ENCODE measurements at regions not wholly inside any gene's neighbourhood (a gene's known extent, or its start where the extent isn't known, plus 50 kb on each side); places are given as distances from the start of the nearest gene placed in this dataset.

- no peak for TF ChIP-seq ZBTB1 (CRISPR knock-in tag; IDR thresholded peaks at IDR 0.05; ENCODE audit: borderline replicate concordance, low read depth)
- no peak for TF ChIP-seq MTA2 (IDR thresholded peaks at IDR 0.05; ENCODE audit: low read depth)
- TF ChIP-seq ZNF668 (CRISPR knock-in tag; IDR thresholded peaks at IDR 0.05) = no peak
- TF ChIP-seq ZNF584 (CRISPR knock-in tag; IDR thresholded peaks at IDR 0.05; ENCODE audit: low read depth) = no peak
Measured at GRCh38 chr11:15636521-15637089, 521.9 kb downstream of the INSC start (continued).

GRCh38 chr11:15638386-15638787 lies 523.7 kb downstream of the INSC start:
- POLR2A ChIA-PET = no interaction called here
- intact Hi-C loops (cut with micrococcal nuclease) = no loop called here
- no peak for TF ChIP-seq SIN3A (IDR thresholded peaks at IDR 0.05; ENCODE audit: borderline replicate concordance in 2 of 2, control insufficient read depth in 1 of 2, low read depth in 2 of 2, low read length in 2 of 2)
- TF ChIP-seq ZNF507 (tag; conservative IDR thresholded peaks at IDR 0.05) = no peak
- TF ChIP-seq ZBTB40 (IDR thresholded peaks at IDR 0.05) = no peak
- no peak for TF ChIP-seq ZBTB40 (CRISPR knock-in tag; IDR thresholded peaks at IDR 0.05)
- no peak for TF ChIP-seq ZBTB17 (CRISPR knock-in tag; IDR thresholded peaks at IDR 0.05)
- TF ChIP-seq MLLT1 (IDR thresholded peaks at IDR 0.05) = no peak
- no peak for TF ChIP-seq ZNF384 (IDR thresholded peaks at IDR 0.05; ENCODE audit: low read depth, low read length)
- no peak for TF ChIP-seq ZNF830 (CRISPR knock-in tag; IDR thresholded peaks at IDR 0.05)

More at GRCh38 chr11:15638386-15638787, 523.7 kb downstream of the INSC start:
- in situ Hi-C loops (cut with MboI) = no loop called here
- Histone ChIP-seq H3K9me3 (replicated peaks; ENCODE audit: control insufficient read depth, insufficient read depth, low read depth, low read length) (no peaks in the 10 kb centered on the region), H3K27me3 (ENCODE audit: control insufficient read depth in 2 of 2, insufficient read depth in 2 of 2, low read length in 2 of 2) (peaks cover 2 to 8% of the 10 kb centered on the region in 2 experiments; a peak in 3 of 5 replicates), H3K4me2 (ENCODE audit: insufficient read depth, low read length) (no peak overlapping the region), H3K79me2 (ENCODE audit: control insufficient read depth, insufficient read depth, low read length) (no peaks in the 10 kb centered on the region), H3K9ac (ENCODE audit: insufficient read depth in 1 of 2, low read depth in 2 of 2, low read length in 2 of 2) (no peak overlapping the region), H2AFZ (ENCODE audit: low read depth, low read length) (no peak overlapping the region), H4K20me1 (replicated peaks; ENCODE audit: control insufficient read depth, insufficient read depth, low read length) (no peaks in the 10 kb centered on the region), H3K27ac (ENCODE audit: extremely low read depth, low read depth, low read length) (no peak overlapping the region), H3K9me1 (ENCODE audit: control insufficient read depth, insufficient read depth, low read length) (no peaks in the 10 kb centered on the region), H3K36me3 (ENCODE audit: control insufficient read depth, insufficient read depth, low read length) (no peaks in the 10 kb centered on the region), H3K4me3 (no peak overlapping the region), H3K4me1 (replicated peaks in 1 of 2; ENCODE audit: control insufficient read depth in 2 of 2, insufficient read depth in 2 of 2, low read length in 2 of 2) (no peaks in the 10 kb centered on the region)
- CTCF ChIA-PET (ENCODE audit: low intra/inter-chr PET ratio) = no interaction called here
- FAIRE-seq = no peak
- no TSS peak for BruUV-seq (replicated peaks)
- ATAC-seq = no peak
- 0% methylated on average over 1 of the region's 1 CpG for WGBS (ENCODE audit: insufficient coverage, low coverage, missing lambda C conversion rate)
- no peak for DNase-seq (ENCODE audit: extremely low read depth in 1 of 4, low spot score in 3 of 4)
